ENCODE measurements at regions not wholly inside any gene's neighbourhood (a gene's known extent, or its start where the extent isn't known, plus 50 kb on each side); places are given as distances from the start of the nearest gene placed in this dataset.

DNA sequence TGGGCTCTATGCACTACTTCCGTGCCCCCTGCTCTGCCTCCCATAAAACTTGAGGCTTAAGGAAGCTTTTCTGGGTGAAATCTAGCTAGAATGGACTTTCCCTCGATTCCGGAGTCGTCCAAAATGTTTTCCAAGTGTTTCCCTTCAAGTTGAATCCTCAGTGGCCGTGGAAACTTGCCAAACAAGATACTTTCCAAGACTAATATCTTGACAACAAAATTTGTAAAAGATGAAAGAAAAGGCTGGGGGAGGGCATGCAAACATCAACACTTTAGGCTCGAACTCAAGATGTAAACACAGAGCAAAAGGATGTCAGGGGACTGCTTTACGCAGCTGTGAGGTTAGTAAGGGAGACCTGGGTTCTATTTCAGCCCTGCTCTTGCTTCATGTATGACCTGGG is 482.8 kb upstream of the KLF4 start:
- no TSS peak for BruUV-seq (replicated peaks)
- TF ChIP-seq, protein P1, sequence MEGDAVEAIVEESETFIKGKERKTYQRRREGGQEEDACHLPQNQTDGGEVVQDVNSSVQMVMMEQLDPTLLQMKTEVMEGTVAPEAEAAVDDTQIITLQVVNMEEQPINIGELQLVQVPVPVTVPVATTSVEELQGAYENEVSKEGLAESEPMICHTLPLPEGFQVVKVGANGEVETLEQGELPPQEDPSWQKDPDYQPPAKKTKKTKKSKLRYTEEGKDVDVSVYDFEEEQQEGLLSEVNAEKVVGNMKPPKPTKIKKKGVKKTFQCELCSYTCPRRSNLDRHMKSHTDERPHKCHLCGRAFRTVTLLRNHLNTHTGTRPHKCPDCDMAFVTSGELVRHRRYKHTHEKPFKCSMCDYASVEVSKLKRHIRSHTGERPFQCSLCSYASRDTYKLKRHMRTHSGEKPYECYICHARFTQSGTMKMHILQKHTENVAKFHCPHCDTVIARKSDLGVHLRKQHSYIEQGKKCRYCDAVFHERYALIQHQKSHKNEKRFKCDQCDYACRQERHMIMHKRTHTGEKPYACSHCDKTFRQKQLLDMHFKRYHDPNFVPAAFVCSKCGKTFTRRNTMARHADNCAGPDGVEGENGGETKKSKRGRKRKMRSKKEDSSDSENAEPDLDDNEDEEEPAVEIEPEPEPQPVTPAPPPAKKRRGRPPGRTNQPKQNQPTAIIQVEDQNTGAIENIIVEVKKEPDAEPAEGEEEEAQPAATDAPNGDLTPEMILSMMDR (IDR thresholded peaks at IDR 0.05; ENCODE audit: insufficient read depth in 1 of 2, low read depth in 1 of 2, low read length in 1 of 2, severe bottlenecking in 1 of 2, unreplicated experiment in 1 of 2) = no peak
- Histone ChIP-seq H3K27me3 (replicated peaks; ENCODE audit: control insufficient read depth, insufficient read depth, low read length) (no peaks in the 10 kb centered on the region; the same call in 1 of the 2 replicates), H3K36me3 (ENCODE audit: control insufficient read depth, insufficient read depth, low read length) (no peaks in the 10 kb centered on the region), H3K4me3 (ENCODE audit: low read depth, low read length) (no peak overlapping the region), H3K4me1 (no peaks in the 10 kb centered on the region), H3K9me3 (no peaks in the 10 kb centered on the region)
- intact Hi-C loops (cut with micrococcal nuclease; ENCODE audit: unreplicated experiment) = loop anchor here (10.0 kb wide), 1 partner anchor 302 kb away; no protein-coding TSS in a partner anchor
- H3K4me3 Mint-ChIP-seq (ENCODE audit: unreplicated experiment) = no peak overlapping the region
- DNase-seq = no peak
- H3K27me3 Mint-ChIP-seq (ENCODE audit: insufficient read depth, unreplicated experiment) = peaks cover 4% of the 10 kb centered on the region
- CTCF ChIA-PET = no interaction called here
- no peaks in the 10 kb centered on the region for H3K9me3 Mint-ChIP-seq (ENCODE audit: unreplicated experiment)
- no peak overlapping the region for H3K27ac Mint-ChIP-seq (ENCODE audit: unreplicated experiment)
- POLR2A ChIA-PET = no interaction called here
- H3K4me1 Mint-ChIP-seq (ENCODE audit: low read depth, unreplicated experiment) = no peaks in the 10 kb centered on the region
- no peaks in the 10 kb centered on the region for H3K36me3 Mint-ChIP-seq (ENCODE audit: insufficient read depth, unreplicated experiment)

DNA sequence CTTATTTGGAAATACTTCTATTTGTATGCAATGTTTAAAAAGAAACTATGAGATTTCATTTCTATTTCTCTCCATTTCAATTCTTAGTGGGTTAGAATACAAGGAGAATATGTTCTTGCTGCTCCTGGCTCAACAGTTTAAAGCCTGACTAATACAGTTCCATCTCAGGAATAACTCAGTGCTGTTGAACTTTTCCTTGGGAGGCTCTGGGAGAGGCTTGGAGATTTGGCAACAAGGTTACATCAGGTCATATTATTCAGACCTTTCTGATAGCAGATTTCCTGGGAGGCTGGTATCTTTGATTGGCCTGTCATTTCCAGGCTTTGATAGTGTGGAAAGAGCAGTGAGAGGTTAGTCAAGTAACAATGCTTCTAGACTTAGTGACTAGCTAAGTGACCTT is 481.7 kb upstream of the KLF4 start:
- H3K4me3 Mint-ChIP-seq (ENCODE audit: unreplicated experiment) = no peak overlapping the region
- ChIA-PET CTCF (no interaction called here), POLR2A (no interaction called here)
- Histone ChIP-seq H3K9me3 (no peaks in the 10 kb centered on the region), H3K36me3 (ENCODE audit: control insufficient read depth, insufficient read depth, low read length) (no peaks in the 10 kb centered on the region), H3K4me3 (ENCODE audit: low read depth, low read length) (no peak overlapping the region), H3K4me1 (no peaks in the 10 kb centered on the region), H3K27me3 (replicated peaks; ENCODE audit: control insufficient read depth, insufficient read depth, low read length) (no peaks in the 10 kb centered on the region; the same call in 1 of the 2 replicates)
- no peaks in the 10 kb centered on the region for H3K4me1 Mint-ChIP-seq (ENCODE audit: low read depth, unreplicated experiment)
- TF ChIP-seq, protein P1 (IDR thresholded peaks at IDR 0.05; ENCODE audit: insufficient read depth in 1 of 2, low read depth in 1 of 2, low read length in 1 of 2, severe bottlenecking in 1 of 2, unreplicated experiment in 1 of 2) = no peak
- intact Hi-C loops (cut with micrococcal nuclease; ENCODE audit: unreplicated experiment) = loop anchor here (10.0 kb wide), 1 partner anchor 304 kb away; no protein-coding TSS in a partner anchor
- no peaks in the 10 kb centered on the region for H3K36me3 Mint-ChIP-seq (ENCODE audit: insufficient read depth, unreplicated experiment)
- H3K27me3 Mint-ChIP-seq (ENCODE audit: insufficient read depth, unreplicated experiment) = peaks cover 4% of the 10 kb centered on the region
- no TSS peak for BruUV-seq (replicated peaks)
- H3K9me3 Mint-ChIP-seq (ENCODE audit: unreplicated experiment) = no peaks in the 10 kb centered on the region
- no peak for DNase-seq
- H3K27ac Mint-ChIP-seq (ENCODE audit: unreplicated experiment) = no peak overlapping the region

DNA sequence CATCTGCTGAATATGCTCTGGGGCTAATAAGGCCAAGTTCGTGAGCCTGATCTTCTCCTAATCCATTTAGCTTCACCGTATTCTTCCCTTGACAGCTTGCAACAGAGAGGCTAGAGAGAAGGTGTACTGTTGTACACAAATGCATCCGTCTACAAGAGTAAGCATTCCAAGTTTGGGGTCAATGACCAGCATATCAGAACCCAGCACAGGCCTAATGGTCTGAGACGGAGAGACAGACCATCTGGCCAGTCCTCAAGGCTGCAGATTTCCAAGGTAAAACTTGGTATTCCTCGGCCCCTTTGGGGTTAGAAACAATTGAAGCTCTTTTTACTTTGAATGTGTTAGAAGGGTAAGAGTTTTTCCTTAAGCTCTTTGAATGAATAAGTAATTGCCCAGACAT is 481.2 kb upstream of the KLF4 start:
- no peak overlapping the region for H3K27ac Mint-ChIP-seq (ENCODE audit: unreplicated experiment)
- CTCF ChIA-PET = no interaction called here
- Histone ChIP-seq H3K36me3 (ENCODE audit: control insufficient read depth, insufficient read depth, low read length) (no peaks in the 10 kb centered on the region), H3K4me1 (no peaks in the 10 kb centered on the region), H3K9me3 (no peaks in the 10 kb centered on the region), H3K27me3 (replicated peaks; ENCODE audit: control insufficient read depth, insufficient read depth, low read length) (no peaks in the 10 kb centered on the region; the same call in 1 of the 2 replicates), H3K4me3 (ENCODE audit: low read depth, low read length) (no peak overlapping the region)
- no peak overlapping the region for H3K4me3 Mint-ChIP-seq (ENCODE audit: unreplicated experiment)
- peaks cover 3% of the 10 kb centered on the region for H3K27me3 Mint-ChIP-seq (ENCODE audit: insufficient read depth, unreplicated experiment)
- TF ChIP-seq, protein P1 (IDR thresholded peaks at IDR 0.05; ENCODE audit: insufficient read depth in 1 of 2, low read depth in 1 of 2, low read length in 1 of 2, severe bottlenecking in 1 of 2, unreplicated experiment in 1 of 2) = no peak
- no peak for DNase-seq
- no peaks in the 10 kb centered on the region for H3K4me1 Mint-ChIP-seq (ENCODE audit: low read depth, unreplicated experiment)
- POLR2A ChIA-PET = no interaction called here
- no peaks in the 10 kb centered on the region for H3K9me3 Mint-ChIP-seq (ENCODE audit: unreplicated experiment)
- intact Hi-C loops (cut with micrococcal nuclease; ENCODE audit: unreplicated experiment) = loop anchor here (10.0 kb wide), 1 partner anchor 304 kb away; no protein-coding TSS in a partner anchor
- no peaks in the 10 kb centered on the region for H3K36me3 Mint-ChIP-seq (ENCODE audit: insufficient read depth, unreplicated experiment)
- BruUV-seq (replicated peaks) = no TSS peak

Measured in Caco-2 (cell line).